ENCODE measurements at regions not wholly inside any gene's neighbourhood (a gene's known extent, or its start where the extent isn't known, plus 50 kb on each side); places are given as distances from the start of the nearest gene placed in this dataset.

DNA sequence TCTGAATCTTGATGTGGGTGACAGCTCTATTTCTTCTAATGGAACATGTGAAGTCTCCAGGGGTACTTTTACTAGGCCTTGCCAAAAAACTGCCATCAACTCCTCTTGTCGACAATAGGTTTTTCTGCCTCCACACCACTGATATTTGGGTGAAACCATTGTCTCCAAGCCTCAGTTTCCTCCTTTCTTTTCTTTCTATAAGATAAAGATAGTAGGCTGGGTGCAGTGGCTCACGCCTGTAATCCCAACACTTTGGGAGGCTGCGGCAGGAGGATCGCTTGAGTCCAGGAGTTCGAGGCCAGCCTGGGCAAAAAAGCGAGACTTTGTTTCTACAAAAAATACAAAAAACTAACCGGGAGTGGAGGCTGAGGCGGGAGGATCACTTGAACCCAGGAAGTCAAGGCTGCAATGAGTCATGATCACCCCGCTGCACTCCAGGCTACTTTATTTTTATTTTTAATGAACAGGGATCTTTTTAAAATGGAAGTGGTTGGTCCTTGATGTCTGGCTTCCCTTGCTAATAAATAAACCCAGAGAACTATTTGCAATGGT, 159.9 kb upstream of the TNFAIP3 start:
- H2BK15ac ChIP-seq (ENCODE audit: low read depth, low read length) = no peak overlapping the region
- H3K36me3 Mint-ChIP-seq (ENCODE audit: insufficient read depth in 1 of 3, low read depth in 3 of 3) = no peaks in the 10 kb centered on the region
- H3T11ph ChIP-seq (ENCODE audit: low read length) = no peak overlapping the region
- no peak overlapping the region for H3K4me2 ChIP-seq (ENCODE audit: insufficient read depth, insufficient read length, low read length)
- H3K27ac ChIP-seq (ENCODE audit: insufficient read length, low read depth, low read length) = no peak overlapping the region
- no peak for TF ChIP-seq CTCF (conservative IDR thresholded peaks at IDR 0.05)
- H3K4ac ChIP-seq (ENCODE audit: low read depth, low read length) = no peak overlapping the region
- no peaks in the 10 kb centered on the region for H3K9me3 ChIP-seq (ENCODE audit: control insufficient read depth, low read depth, low read length)
- no peak overlapping the region for H4K8ac ChIP-seq (replicated peaks; ENCODE audit: insufficient read length, low read depth, low read length)
- H3K14ac ChIP-seq (ENCODE audit: insufficient read depth, low read length) = no peak overlapping the region
- no peak overlapping the region for H2BK5ac ChIP-seq (ENCODE audit: insufficient read length, low read length)
- no peak overlapping the region for H2BK20ac ChIP-seq (ENCODE audit: low read depth, low read length, poor library complexity, severe bottlenecking)
- H2BK12ac ChIP-seq (ENCODE audit: insufficient read length, low read depth, low read length) = no peak overlapping the region
- H3K79me2 ChIP-seq (ENCODE audit: insufficient read depth, low read length) = no peaks in the 10 kb centered on the region; the same call in 1 of the 2 replicates
- H3K27ac Mint-ChIP-seq = no peak overlapping the region
- H3K23me2 ChIP-seq (ENCODE audit: insufficient read length, low read depth, low read length, poor library complexity, severe bottlenecking) = no peaks in the 10 kb centered on the region
- no peak overlapping the region for H3K18ac ChIP-seq (ENCODE audit: insufficient read length, low read depth, low read length)
- H4K91ac ChIP-seq (ENCODE audit: insufficient read length, low read depth, low read length) = no peak overlapping the region
- DNase-seq = no peak
- H3K4me3 Mint-ChIP-seq = no peak overlapping the region
- H3K4me1 ChIP-seq (ENCODE audit: insufficient read depth, low read length) = no peaks in the 10 kb centered on the region
- H3K9ac ChIP-seq (ENCODE audit: extremely low read depth, insufficient read length, low read length) = no peak overlapping the region
- no peak overlapping the region for H2AFZ ChIP-seq (ENCODE audit: low read length)
- no peaks in the 10 kb centered on the region; a peak in 1 of 5 replicates for H3K9me3 Mint-ChIP-seq
- H3K79me1 ChIP-seq (ENCODE audit: insufficient read depth, low read depth, low read length, poor library complexity, severe bottlenecking) = no peaks in the 10 kb centered on the region
- H3K27me3 Mint-ChIP-seq (ENCODE audit: low read depth) = peaks cover 10% of the 10 kb centered on the region
- no peak overlapping the region for H4K5ac ChIP-seq (ENCODE audit: insufficient read length, low read depth, low read length)
- no peaks in the 10 kb centered on the region for H4K20me1 ChIP-seq (ENCODE audit: control insufficient read depth, insufficient read depth, insufficient read length)
- H2BK120ac ChIP-seq (ENCODE audit: low read depth, low read length, poor library complexity, severe bottlenecking) = no peak overlapping the region
- H3K27me3 ChIP-seq (ENCODE audit: insufficient read depth, low read length) = no peaks in the 10 kb centered on the region
- no peak overlapping the region for H3K23ac ChIP-seq (ENCODE audit: insufficient read length, low read depth, low read length)
- peaks cover 5% of the 10 kb centered on the region in 2 experiments; a peak in 3 of 4 replicates for H3K4me1 Mint-ChIP-seq
- WGBS (ENCODE audit: extremely low coverage, insufficient read length, low lambda C conversion rate) = no CpG with 5 or more reads among the region's 9 CpGs
- H3K56ac ChIP-seq (ENCODE audit: insufficient read length, low read depth, low read length) = no peak overlapping the region
- H2AK5ac ChIP-seq (ENCODE audit: insufficient read length, low read length) = no peak overlapping the region

Measured in H9 (cell line).